ENCODE measurements at regions not wholly inside any gene's neighbourhood (a gene's known extent, or its start where the extent isn't known, plus 50 kb on each side); places are given as distances from the start of the nearest gene placed in this dataset.
A peak's percentile ranks its signal among the peaks of the same experiment; 100 is the strongest.
"Not testable (repeated sequence)": the region's sequence is repeated elsewhere in the genome, so short reads cannot be mapped to it uniquely, and the experiment has no call there.

DNA sequence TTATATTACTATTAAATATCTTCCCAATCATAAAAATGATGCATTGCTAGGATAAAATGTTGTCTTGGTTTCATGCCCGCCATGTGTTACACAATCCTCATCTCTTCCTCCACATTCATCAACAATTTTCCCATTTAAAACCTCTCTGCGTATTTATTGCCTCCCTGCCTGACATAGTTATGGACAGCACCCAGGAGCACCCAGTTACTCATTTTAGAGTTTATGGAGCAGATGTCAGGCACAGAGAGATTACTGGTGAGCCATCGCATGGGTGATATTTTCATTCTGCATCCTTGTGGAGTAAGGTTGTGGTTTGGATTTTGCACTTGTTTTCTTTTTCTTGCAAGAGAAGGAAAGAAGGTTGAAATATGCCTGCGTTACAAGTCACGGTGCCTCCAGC lies 116.7 kb upstream of the NPAS2 start:
- DNase-seq (ENCODE audit: low spot score) = no peak

DNA sequence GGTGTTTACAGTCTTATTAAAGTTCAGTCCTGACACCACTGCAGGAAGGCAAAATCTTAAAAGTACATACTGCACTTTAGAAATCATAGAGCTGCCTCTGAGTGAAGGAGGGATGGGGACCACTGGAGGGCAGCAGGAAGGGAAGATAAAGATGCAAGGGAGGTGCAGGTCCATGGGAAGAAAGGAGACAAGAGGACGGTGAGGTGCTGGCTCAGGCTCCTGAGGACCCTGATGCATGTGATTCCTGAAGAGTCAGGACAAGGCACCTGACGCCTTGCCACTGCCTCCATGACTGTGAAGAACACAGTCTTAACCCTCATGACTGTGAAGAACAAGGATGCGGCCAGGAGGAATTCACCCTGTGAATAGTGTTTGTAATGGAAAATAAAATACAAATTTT lies 116.2 kb upstream of the NPAS2 start:
- no peak for DNase-seq (ENCODE audit: low spot score)

DNA sequence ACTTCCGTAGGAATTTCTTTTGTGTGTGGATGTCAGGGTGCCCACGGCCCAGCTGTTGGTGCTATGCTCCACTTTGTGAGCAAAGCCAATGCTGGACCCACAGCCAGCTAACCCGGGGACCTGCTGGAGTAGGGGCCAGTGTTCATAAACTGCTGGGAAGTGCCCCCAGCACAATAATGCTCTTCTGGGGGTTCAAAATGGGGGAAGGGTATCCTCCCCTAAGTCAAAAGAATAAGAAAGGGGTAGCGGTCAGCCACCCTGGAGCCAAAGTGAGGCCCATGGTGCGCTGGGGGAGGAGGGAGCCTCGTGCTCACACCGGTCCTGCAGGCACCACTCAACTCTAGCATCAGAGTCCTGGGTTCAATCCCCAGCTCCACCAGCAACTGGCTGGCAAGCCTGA lies 115.8 kb upstream of the NPAS2 start:
- no peak for DNase-seq (ENCODE audit: low spot score)

DNA sequence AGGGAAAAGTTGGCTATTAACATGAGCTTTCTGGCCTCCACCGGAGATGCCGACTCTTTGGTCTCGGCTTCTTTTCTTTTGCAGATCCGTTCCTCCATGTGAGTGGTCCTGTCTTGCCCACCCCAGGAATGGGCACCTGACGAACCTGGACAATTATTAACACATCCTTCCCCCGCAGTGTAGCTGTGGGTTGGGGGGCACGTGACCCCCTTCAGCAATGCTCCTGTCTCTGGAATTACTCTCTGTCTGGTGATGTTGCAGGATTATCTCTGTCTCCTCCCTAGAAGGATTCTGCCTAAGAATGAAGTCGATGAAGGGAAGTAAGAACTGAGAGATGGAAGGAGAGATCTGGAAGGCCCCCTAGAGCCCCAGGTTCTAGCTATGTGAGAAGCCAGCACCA lies 115.2 kb upstream of the NPAS2 start:
- DNase-seq (ENCODE audit: low spot score) = no peak

DNA sequence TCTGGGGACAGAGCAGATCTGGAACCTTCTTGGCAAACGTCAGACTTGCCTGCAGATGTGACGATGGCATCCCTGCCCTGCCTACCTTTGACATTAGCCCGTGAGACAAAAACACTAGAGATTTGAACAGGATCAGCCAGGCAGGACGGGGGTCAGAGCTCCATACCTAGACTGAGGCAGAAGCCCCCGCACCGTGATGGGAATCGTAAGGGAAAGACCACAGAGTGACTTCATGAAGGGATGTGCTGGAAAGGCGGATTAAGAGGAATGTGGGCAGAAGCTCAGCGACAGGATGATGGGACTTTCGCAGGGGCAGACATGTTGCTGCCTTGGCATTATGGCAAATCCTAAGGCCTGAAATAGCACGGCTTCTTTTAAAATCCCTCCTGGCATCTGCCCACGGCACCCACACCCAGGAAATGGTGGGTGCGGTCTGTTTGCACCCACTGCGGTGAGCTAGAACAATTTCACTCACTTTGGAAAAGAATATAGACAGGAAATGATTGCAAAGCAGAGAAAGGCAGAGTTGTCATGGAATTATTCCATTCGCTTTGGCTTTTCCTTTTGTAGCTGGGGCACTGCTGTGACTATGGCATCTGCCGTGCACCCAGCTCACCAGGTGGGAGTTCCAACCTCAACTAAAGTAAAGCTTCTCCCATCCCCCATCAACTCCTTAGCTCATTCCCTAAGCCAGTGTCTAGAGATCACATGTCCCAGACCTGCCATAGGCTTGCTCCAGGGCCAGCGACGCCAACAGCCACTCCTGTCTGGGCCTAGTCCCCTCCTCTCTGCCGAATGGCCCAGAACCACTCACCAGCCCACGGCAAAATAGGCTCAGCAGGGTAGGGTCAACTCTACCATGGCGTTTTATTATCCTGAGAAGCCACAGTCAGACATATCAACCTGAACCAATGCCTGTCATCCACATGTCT lies 112.7 kb upstream of the NPAS2 start:
- DNase-seq (ENCODE audit: low spot score) = no peak

DNA sequence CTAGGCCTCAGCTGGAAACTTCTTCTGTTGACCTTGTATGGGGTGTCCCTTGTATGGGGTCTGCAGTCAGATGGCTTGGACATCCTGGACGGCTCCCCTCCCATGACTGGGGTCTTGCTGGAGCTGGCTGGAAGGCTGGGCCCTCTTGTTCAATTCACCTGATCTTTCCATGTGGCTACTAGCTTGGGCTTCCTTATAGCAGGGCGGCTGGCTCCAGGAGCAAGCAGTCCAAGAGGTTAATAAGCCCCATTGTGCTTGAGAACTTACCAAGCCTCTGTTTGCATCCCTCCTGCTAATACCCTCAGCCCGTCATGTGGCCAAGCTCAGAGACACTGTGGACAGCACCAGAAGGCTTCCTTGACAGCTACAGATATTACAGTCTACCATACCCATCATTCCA lies 111.6 kb upstream of the NPAS2 start:
- DNase-seq (ENCODE audit: low spot score) = no peak

DNA sequence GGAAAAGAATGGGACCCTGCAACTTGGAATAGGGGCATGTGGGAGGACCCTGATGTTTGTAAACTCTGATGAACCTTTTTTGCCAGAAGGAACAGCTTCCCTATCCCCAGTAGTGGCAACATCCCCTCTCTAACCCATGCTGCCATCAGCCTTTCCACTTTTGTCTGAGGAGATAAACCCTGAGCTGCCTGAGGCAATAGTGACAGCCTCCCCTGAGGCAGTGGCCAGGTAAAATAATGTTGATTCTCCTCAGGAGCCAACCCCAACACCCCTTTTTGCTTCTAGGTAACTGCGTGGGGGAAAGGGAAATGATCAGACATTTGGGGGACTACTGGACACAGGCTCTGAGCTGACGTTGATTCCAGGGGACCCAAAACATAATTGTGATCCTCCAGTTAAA lies 106.8 kb upstream of the NPAS2 start:
- no peak for DNase-seq (ENCODE audit: low spot score)

DNA sequence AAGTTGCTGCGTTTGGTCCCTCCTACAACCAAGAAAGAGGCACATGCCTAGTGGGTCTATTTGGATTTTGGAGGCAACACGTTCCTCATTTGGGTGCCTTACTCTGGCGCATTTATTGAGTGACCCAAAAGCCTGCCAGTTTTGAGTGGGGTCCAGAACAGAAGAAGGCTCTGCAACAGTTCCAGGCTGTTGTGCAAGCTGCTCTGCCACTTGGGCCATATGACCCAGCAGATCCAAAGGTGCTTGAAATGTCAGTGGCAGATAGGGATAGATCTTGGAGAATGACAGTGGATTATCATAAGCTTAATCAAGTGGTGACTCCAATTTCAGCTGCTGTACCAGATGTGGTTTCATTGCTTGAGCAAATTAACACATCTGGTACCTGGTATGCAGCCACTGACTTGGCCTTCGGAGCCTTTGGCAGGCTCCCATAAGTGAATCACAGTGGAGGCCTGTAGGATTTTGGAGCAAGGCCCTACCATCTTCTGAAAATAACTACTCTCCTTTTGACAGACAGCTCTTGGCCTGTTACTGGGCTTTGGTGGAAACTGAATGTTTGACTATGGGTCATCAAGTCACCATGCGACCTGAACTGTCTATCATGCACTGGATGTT lies 105.4 kb upstream of the NPAS2 start:
- DNase-seq (ENCODE audit: low spot score) = not testable (repeated sequence)

DNA sequence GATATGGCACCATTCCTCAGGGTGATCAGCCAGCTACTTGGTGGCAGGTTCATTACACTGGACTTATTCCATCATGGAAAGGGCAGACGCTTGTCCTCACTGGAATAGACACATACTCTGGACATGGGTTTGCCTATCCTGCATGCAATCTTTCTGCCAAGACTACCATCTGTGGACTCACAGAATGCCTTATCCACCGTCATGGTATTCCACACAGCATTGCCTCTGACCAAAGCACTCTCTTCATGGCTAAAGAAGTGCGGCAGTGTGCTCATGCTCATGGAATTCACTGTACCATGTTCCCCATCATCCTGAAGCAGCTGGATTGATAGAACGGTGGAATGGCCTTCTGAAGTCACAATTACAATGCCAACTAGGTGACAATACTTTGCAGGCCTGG lies 104.1 kb upstream of the NPAS2 start:
- not testable (repeated sequence) for DNase-seq (ENCODE audit: low spot score)

DNA sequence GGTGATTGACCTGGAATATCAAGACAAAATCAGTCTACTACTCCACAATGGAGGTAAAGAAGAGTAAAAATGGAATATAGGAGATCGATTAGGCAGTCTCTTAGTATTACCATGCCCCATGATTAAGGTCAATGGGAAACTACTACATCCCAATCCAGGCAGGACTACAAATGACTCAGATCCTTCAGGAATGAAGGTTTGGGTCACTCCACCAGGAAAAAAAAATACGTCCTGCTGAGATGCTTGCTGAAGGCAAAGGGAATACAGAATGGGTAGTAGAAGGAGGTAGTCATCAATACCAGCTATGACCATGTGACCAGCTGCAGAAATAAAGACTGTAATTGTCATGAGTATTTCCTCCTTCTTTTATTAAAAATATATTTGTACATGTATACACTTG lies 103.4 kb upstream of the NPAS2 start:
- DNase-seq (ENCODE audit: low spot score) = no peak

DNA sequence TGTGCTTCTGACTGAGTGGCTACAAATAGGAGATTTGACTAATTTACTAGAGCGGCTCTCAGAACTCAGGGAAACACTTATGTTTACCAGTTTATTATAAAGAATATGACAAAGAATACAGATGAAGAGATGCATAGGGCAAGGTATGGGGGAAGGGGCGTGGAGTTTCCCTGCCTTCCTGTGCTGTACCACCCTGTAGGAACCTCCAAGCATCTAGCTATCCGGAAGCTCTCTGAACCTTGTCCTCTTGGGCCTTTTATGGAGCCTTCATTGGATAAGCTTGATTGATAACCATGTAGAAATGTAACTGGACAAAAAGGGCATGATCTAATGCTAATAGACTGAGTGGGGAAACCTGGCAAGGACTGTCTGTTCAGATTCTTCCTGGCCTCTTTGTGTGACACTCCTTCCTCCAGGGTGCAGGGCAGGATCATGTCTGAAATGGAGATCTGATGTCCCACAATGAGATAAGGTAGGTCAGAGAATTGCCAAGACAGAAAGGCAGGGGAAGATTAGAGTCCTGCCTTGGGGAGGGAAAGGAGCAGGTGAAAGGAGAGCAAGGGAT lies 101.8 kb upstream of the NPAS2 start:
- DNase-seq (ENCODE audit: low spot score) = no peak

DNA sequence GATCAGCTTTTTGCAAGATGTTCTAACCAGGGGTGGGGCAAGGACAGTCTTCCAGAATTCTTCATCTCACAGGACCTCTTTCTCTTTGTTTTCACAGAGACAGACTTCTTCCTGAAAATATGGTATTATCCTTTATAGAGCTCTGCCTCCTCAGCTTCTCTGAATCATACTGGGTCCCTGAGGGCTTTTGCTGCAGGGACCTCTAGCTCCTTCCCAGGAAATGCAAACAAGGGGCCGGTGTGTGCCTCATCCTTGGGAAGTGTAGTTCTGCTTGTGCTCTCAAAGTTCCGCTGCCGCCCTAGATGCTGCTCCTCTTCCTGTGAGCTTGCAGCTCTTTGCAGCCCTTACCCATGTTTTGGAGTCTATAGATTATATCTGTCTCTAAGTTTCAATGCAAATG lies 99.5 kb upstream of the NPAS2 start:
- DNase-seq (ENCODE audit: low spot score) = no peak

DNA sequence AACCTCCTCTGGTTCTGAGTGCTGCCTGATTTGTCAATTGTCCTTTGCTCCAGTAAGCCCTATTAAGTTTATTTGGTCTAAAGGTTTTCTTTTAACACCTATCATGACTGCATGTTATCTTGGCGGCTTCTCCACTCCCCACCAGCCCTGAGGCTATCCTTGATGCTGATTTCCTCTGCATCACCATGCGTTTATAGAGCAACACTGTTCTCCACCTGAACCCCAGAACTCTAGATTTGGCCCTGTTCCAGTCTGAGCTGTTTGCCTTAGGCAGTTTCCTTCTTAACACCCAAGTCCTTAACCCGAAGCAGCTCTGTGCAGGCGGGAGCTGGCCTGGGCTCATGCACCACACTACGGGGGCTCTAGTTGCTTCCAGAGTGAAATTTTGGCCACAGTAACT lies 98.2 kb upstream of the NPAS2 start:
- DNase-seq (ENCODE audit: low spot score) = no peak

DNA sequence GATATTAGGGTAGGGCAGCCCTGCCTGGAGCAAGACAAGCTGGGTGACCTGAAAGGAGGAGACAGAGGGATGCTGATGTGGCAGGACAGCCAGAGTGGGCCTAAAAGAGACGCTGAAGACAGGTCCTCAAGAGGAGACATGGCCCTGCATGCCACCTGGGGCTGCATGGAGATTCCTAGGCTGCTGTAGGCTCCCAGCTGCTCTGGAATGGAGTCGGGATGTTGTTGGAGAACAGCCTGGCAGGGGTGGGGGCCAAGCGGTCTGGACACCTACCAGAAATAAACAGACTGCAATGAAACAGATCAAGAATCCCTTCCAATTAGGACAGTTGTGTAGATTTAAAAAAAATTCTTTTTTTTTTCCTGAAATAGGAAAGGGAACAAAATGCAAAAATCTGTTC lies 97.8 kb upstream of the NPAS2 start:
- DNase-seq (ENCODE audit: low spot score) = no peak

DNA sequence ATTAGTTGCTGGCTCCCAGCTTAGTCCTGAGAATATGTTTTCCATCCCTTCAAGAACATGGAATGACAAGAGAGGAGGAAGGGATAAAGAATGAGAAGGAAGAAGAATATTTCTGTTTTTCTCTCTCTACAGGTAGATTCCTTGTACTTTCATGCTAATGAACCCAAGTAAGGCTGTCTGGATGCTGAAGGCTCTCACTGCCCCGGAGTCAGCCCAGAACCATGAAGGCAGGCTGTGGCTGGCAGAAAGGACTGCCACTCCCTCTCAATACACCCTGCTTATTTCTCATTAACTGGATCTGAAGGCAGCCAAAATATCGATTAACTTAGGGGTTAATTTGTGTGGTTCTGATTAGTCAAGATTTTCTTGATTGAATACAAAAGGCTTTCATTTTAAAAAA lies 93.1 kb upstream of the NPAS2 start:
- no peak for DNase-seq (ENCODE audit: low spot score)

DNA sequence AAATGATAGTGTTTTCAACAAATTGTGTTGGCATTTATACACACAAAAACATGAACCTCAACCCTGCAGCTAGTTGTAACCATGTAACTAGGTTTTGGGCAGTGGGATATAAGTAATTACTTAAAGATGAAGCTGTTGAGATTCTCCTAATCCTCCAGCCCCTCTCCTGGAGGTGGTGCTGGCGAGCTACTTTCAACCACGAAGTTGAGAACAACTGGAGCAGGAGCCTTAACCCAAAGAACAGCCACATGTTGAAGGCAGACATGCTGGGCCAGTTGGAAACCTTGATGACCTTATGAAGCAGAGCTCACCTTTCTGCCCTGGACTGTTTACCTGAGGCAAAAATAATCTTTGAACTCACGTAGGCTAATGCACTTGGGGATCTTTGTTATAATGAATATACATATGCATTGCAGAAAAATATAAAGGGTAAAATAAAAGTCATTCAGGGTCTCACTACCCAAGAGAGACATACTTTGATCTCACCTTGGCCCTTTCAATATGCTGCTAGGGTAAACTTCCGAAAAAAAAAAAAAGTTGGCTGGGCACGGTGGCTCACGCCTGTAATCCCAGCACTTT lies 89.6 kb upstream of the NPAS2 start:
- peak; percentile 60 for DNase-seq (ENCODE audit: low spot score)

DNA sequence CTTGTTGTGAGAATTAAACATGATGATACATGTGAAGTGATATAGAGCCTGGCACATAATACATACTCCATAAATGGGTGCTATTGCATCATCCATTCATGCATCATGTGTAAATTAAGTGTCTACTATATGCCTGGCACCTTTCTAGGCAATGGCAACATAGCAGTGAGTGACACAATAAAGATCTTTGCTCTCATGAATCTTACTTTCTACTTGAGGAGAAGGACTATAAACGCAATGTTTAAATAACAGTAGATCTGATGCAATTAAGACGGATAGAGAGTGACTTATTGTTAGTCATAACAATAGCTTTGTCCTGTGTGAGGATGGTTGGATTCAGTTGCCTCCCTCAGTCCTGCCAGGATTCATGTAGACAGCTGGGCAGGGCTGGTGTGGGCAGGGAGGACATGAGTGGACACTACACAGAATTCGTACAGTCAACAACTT lies 88.4 kb upstream of the NPAS2 start:
- no peak for DNase-seq (ENCODE audit: low spot score)

DNA sequence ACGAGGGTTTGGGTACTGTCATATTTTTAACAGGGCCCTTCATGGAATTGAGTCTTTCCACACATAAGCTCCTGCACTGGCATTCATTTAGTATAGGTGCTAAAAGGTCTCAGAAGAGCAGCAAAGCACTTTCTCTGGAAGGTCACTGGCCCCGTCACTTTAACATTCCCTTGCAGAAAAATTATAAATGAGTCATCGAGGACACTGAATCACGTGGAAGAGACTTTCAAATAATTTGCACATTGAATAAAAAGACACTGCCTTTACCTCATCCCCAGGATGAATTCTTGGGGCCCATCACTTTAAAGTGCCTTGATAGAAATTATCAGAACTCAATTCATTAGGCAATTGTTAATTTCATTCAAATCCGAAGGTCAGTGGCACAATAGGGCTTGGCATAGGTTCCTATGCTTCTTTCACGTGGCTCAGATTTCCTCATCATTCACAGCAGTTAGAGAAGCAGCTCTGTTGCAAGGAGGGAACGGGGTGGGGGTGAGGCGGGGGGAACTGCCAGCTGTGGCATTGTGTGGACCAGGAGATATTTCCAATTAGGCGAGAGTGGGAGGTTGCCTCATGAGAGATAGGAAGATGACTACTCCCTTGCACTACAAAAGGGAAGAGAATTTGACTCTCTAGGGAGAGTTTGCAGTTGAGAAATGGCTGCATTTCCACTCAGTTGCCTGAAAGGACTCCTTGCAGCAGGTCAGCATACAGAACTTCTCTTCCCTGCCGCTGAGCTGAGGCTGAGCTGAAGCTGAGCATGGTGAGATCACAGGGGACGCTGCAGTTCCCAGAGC lies 86.3 kb upstream of the NPAS2 start:
- DNase-seq (ENCODE audit: low spot score) = no peak

DNA sequence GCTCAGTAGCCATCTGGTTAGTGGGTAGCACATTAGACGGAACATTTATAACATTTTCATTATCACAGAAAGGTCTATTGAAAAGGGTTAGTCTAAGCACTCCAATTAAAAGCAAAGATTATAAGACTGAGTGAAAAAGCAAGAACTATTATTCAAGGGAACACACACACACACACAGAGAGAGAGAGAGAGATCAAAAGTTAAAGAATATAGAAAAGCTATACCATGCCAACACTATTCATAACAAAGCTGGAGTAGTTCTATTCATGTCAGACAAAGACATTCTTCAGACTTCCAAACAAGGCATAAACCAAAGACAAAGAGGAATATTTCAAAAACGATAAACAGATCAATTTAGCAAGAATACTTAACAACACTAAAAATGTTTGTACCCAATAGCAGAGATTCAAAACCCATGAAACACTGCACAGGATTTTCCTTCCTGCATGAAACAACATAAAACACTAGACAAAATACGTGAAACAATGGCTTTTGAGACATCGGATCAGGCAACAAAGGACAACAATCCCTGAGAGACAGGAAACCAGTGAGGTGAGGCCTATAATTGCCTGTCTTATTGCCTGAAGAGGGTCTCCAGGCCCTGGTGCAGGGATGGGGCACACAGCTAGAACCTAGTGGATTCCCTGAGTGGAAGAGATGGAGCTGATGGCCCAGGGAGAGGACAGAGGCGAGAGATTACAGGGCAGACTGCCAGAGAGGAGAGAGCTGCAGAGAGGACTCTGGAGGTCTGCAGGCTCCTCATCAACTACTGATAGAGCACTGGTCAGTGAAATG lies 83.6 kb upstream of the NPAS2 start:
- DNase-seq (ENCODE audit: low spot score) = no peak

DNA sequence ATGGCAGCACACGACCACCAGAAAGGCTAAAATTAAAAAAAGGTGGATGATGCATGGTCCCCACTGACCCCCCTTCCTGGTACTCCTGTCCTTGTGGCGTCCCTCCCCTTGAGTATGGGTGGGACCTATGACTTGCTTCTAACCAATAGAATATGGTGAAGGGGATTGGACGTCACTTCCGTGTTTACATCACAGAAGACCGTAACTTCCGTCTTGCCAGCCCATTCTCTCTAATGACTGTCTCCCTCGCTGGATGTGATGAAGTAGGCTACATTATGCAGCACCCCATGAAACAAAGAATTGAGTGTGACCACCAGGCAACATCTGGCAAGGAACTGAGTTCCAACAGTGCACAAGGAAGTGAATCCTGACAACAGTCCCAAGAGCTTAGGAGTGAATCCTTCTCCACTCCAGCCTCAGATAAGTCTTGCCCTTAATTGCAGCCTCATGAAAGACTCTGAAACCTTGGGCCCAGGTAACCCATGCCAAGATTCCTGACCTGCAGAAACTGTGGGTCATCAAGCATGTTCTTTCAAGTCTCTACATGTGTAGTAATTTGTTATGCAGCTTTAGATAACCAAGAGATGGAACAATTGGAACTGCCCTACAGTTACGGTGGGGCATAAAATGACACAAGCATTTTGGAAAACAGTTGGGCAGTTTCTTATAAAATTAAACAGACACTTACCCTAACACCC lies 80.1 kb upstream of the NPAS2 start:
- peak; percentile 84 for DNase-seq (ENCODE audit: low spot score)

DNA sequence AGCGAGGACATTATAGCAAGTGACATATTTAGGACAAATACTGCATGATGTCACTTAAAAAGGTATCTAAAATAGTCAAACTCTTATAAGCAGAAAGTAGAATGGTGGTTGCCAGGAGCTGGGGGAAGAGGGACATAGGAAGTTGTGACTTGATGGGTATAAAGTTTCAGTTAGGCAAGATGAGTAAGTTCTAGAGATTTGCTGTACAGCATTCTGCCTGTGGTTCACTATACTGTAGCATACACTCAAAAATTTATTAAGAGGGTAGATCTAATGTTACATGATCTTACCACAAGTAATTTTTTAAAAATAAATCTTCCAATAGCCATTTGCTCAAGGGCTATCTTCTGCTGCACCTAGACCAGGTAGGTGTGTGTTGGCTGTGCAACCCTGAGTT lies 78.1 kb upstream of the NPAS2 start:
- no peak for DNase-seq (ENCODE audit: low spot score)
